Osteocyte (in vitro differentiated cells): ENCODE measurements at regions not wholly inside any gene's neighbourhood (a gene's known extent, or its start where the extent isn't known, plus 50 kb on each side); places are given as distances from the start of the nearest gene placed in this dataset.

ENCODE experiments used
- DNase-seq: peaks from one replicate; pipeline ENCODE4 v3.0.0; 2021; ENCODE audit warnings: mixed read lengths; ENCODE audit not compliant: unreplicated experiment; ENCODE audit errors: extremely low spot score
- H3K27ac Mint-ChIP-seq: one replicate; pipeline ENCODE4 v1.8.0; 2021; ENCODE audit warnings: mild to moderate bottlenecking, mixed read lengths; ENCODE audit not compliant: unreplicated experiment
- H3K27me3 Mint-ChIP-seq: one replicate; pipeline ENCODE4 v1.8.0; 2021; ENCODE audit warnings: mixed read lengths; ENCODE audit not compliant: unreplicated experiment
- H3K36me3 Mint-ChIP-seq: one replicate; pipeline ENCODE4 v1.8.0; 2021; ENCODE audit warnings: mixed read lengths; ENCODE audit not compliant: unreplicated experiment
- H3K4me1 Mint-ChIP-seq: one replicate; pipeline ENCODE4 v1.8.0; 2021; ENCODE audit warnings: mixed read lengths; ENCODE audit not compliant: unreplicated experiment
- H3K4me3 Mint-ChIP-seq: one replicate; pipeline ENCODE4 v1.8.0; 2021; ENCODE audit warnings: mild to moderate bottlenecking, moderate library complexity, mixed read lengths; ENCODE audit not compliant: unreplicated experiment
- H3K9me3 Mint-ChIP-seq: one replicate; pipeline ENCODE4 v1.8.0; 2021; ENCODE audit warnings: mixed read lengths; ENCODE audit not compliant: unreplicated experiment
- CTCF ChIP-seq: fragments of 200-600 bp; sonication (generic); IDR thresholded peaks from 2 replicates; pipeline ENCODE4 v1.5.0; 2021; ENCODE audit warnings: antibody characterized with exemption, mild to moderate bottlenecking, moderate library complexity

GRCh38 chr7:18179093-18179492 lies 151.4 kb upstream of the PRPS1L1 start:
- DNase-seq, result no peak
- H3K27me3 Mint-ChIP-seq, result peaks cover 18% of the 10 kb centered on the region
- no peaks in the 10 kb centered on the region for H3K4me1 Mint-ChIP-seq
- TF ChIP-seq CTCF, result no peak
- no peak overlapping the region for H3K27ac Mint-ChIP-seq
- no peaks in the 10 kb centered on the region for H3K9me3 Mint-ChIP-seq
- no peaks in the 10 kb centered on the region for H3K36me3 Mint-ChIP-seq
- H3K4me3 Mint-ChIP-seq, result no peak overlapping the region

- H3K4me1 Mint-ChIP-seq, result no peaks in the 10 kb centered on the region
These were observed 153.0 kb upstream of the PRPS1L1 start for GRCh38 chr7:18180685-18181084.

GRCh38 chr7:18189500-18190126 lies 162.0 kb upstream of the PRPS1L1 start:
- Mint-ChIP-seq H3K9me3 (peaks cover 12% of the 10 kb centered on the region), H3K4me1 (no peaks in the 10 kb centered on the region), H3K4me3 (no peak overlapping the region), H3K27me3 (peaks cover 42% of the 10 kb centered on the region), H3K27ac (no peak overlapping the region), H3K36me3 (no peaks in the 10 kb centered on the region)
- no peak for TF ChIP-seq CTCF
- no peak for DNase-seq

More at GRCh38 chr7:18180685-18181084, 153.0 kb upstream of the PRPS1L1 start:
- no peak overlapping the region for H3K27ac Mint-ChIP-seq
- TF ChIP-seq CTCF, result no peak
- DNase-seq, result no peak
- peaks cover 17% of the 10 kb centered on the region for H3K27me3 Mint-ChIP-seq
- H3K9me3 Mint-ChIP-seq, result no peaks in the 10 kb centered on the region
- H3K4me3 Mint-ChIP-seq, result no peak overlapping the region
- no peaks in the 10 kb centered on the region for H3K36me3 Mint-ChIP-seq

GRCh38 chr7:18191341-18191740 lies 163.7 kb upstream of the PRPS1L1 start:
- no peaks in the 10 kb centered on the region for H3K4me1 Mint-ChIP-seq
- H3K27ac Mint-ChIP-seq, result no peak overlapping the region
- peaks cover 41% of the 10 kb centered on the region for H3K27me3 Mint-ChIP-seq
- no peak for DNase-seq
- H3K9me3 Mint-ChIP-seq, result peaks cover 12% of the 10 kb centered on the region
- TF ChIP-seq CTCF, result no peak
- H3K4me3 Mint-ChIP-seq, result no peak overlapping the region
- no peaks in the 10 kb centered on the region for H3K36me3 Mint-ChIP-seq

- Mint-ChIP-seq H3K27ac (no peak overlapping the region), H3K36me3 (no peaks in the 10 kb centered on the region), H3K4me1 (no peaks in the 10 kb centered on the region), H3K4me3 (no peak overlapping the region), H3K9me3 (peaks cover 12% of the 10 kb centered on the region), H3K27me3 (peaks cover 38% of the 10 kb centered on the region)
- TF ChIP-seq CTCF, result no peak
- no peak for DNase-seq
These were observed 164.4 kb upstream of the PRPS1L1 start for GRCh38 chr7:18191862-18192625.
